Jurkat, Clone E6-1 (cell line): ENCODE measurements at regions not wholly inside any gene's neighbourhood (a gene's known extent, or its start where the extent isn't known, plus 50 kb on each side); places are given as distances from the start of the nearest gene placed in this dataset.

Experiments used
- DNase-seq: peaks from one replicate; pipeline ENCODE4 v3.0.0-alpha.2; 2011; ENCODE audit warnings: low read depth, low spot score
- H3K4me3 ChIP-seq: 2 replicates; pipeline ENCODE4 v1.5.1; 2011; ENCODE audit warnings: mild to moderate bottlenecking, low read length, control low read depth, moderate library complexity

GRCh38 chr6:23228439-23229024, 659.2 kb downstream of the HDGFL1 start:
- H3K4me3 ChIP-seq = no peak overlapping the region
- DNase-seq = no peak

GRCh38 chr6:23243854-23244253, 674.5 kb downstream of the HDGFL1 start:
- H3K4me3 ChIP-seq = no peak overlapping the region
- DNase-seq = no peak

- no peak for DNase-seq
- no peak overlapping the region for H3K4me3 ChIP-seq
These were observed 674.9 kb downstream of the HDGFL1 start for GRCh38 chr6:23244300-23244699.

GRCh38 chr6:23245572-23245971, 676.2 kb downstream of the HDGFL1 start:
- no peak for DNase-seq
- H3K4me3 ChIP-seq = no peak overlapping the region

- no peak overlapping the region for H3K4me3 ChIP-seq
- no peak for DNase-seq
These were observed 677.5 kb downstream of the HDGFL1 start for GRCh38 chr6:23246896-23247295.

GRCh38 chr6:23250556-23250955, 681.2 kb downstream of the HDGFL1 start:
- no peak overlapping the region for H3K4me3 ChIP-seq
- DNase-seq = no peak

GRCh38 chr6:23262864-23263263, 693.5 kb downstream of the HDGFL1 start:
- no peak for DNase-seq
- no peak overlapping the region for H3K4me3 ChIP-seq

- H3K4me3 ChIP-seq = no peak overlapping the region
- DNase-seq = peak; percentile 12
These were observed 695.9 kb downstream of the HDGFL1 start for GRCh38 chr6:23265270-23265669.

- no peak overlapping the region for H3K4me3 ChIP-seq
- DNase-seq = no peak
These were observed 697.2 kb downstream of the HDGFL1 start for GRCh38 chr6:23266536-23266935.

GRCh38 chr6:23267651-23268050, 698.3 kb downstream of the HDGFL1 start:
- H3K4me3 ChIP-seq = no peak overlapping the region
- DNase-seq = no peak

GRCh38 chr6:23268348-23268747, 699.0 kb downstream of the HDGFL1 start:
- no peak overlapping the region for H3K4me3 ChIP-seq
- DNase-seq = no peak

GRCh38 chr6:23269436-23269835, 700.1 kb downstream of the HDGFL1 start:
- no peak overlapping the region for H3K4me3 ChIP-seq
- DNase-seq = no peak

GRCh38 chr6:23272536-23272935, 703.2 kb downstream of the HDGFL1 start:
- no peak overlapping the region for H3K4me3 ChIP-seq
- no peak for DNase-seq

GRCh38 chr6:23277521-23278179, 708.3 kb downstream of the HDGFL1 start:
- H3K4me3 ChIP-seq = no peak overlapping the region
- no peak for DNase-seq

- DNase-seq = no peak
- no peak overlapping the region for H3K4me3 ChIP-seq
These were observed 708.8 kb downstream of the HDGFL1 start for GRCh38 chr6:23278180-23278532.

GRCh38 chr6:23280437-23280836, 711.1 kb downstream of the HDGFL1 start:
- no peak for DNase-seq
- no peak overlapping the region for H3K4me3 ChIP-seq

GRCh38 chr6:23282252-23283021, 713.1 kb downstream of the HDGFL1 start:
- no peak for DNase-seq
- no peak overlapping the region for H3K4me3 ChIP-seq

GRCh38 chr6:23293653-23294052, 724.3 kb downstream of the HDGFL1 start:
- H3K4me3 ChIP-seq = no peak overlapping the region
- no peak for DNase-seq

GRCh38 chr6:23301556-23301955, 732.2 kb downstream of the HDGFL1 start:
- no peak overlapping the region for H3K4me3 ChIP-seq
- DNase-seq = no peak

GRCh38 chr6:23302514-23302913, 733.1 kb downstream of the HDGFL1 start:
- DNase-seq = no peak
- no peak overlapping the region for H3K4me3 ChIP-seq
